SU-DHL-6 (cell line): ENCODE measurements at regions not wholly inside any gene's neighbourhood (a gene's known extent, or its start where the extent isn't known, plus 50 kb on each side); places are given as distances from the start of the nearest gene placed in this dataset.

Experiments
- CTCF ChIP-seq: fragments of 200-600 bp; sonication (generic); IDR thresholded peaks from one replicate; pipeline ENCODE4 v1.5.1; 2017; ENCODE audit warnings: antibody characterized with exemption, mild to moderate bottlenecking, low read length, moderate library complexity; ENCODE audit not compliant: insufficient read depth, poor library complexity, severe bottlenecking
- EZH2phosphoT487 ChIP-seq: fragments of 200-600 bp; sonication (generic), shearing (Covaris generic); conservative IDR thresholded peaks from 2 replicates; pipeline ENCODE4 v1.6.1; 2018; ENCODE audit warnings: mild to moderate bottlenecking, antibody characterized with exemption, low read length, moderate library complexity, mixed read lengths

DNA sequence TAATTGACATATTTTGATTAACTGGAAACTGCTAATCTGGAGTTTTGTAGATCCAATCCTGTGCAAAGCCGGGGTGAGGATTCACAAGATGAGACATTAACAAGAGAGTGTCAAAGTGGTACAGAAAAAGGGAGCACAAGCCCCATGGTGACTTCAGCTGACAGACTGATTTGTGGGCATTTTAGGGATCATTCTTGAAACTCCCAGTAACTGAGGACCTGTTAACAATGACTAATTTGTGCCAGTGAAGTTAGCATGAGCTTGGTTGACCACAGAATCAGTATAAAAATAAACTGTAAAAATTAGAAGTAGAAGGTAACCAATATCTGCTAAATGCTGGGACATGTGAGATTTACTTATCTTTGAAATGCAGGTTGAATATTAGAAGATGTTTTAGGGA, 1578.3 kb downstream of the EFNA5 start:
- TF ChIP-seq CTCF (no peak), EZH2phosphoT487 (no peak)
